Keratinocyte (primary cell): ENCODE measurements at regions not wholly inside any gene's neighbourhood (a gene's known extent, or its start where the extent isn't known, plus 50 kb on each side); places are given as distances from the start of the nearest gene placed in this dataset.

Experiments
- DNase-seq: peaks from one replicate; pipeline ENCODE4 v3.0.0-alpha.2; 2011; ENCODE audit warnings: low read depth, missing footprints, low spot score
- FAIRE-seq: peaks from 2 replicates; lab custom pipeline; 2011; peaks lifted over from hg19 to GRCh38; lab: Jason Lieb, UNC
- H2AFZ ChIP-seq: 2 replicates; pipeline ENCODE4 v1.6.0; 2012; ENCODE audit warnings: low read length, control low read depth, inconsistent platforms; ENCODE audit not compliant: control insufficient read depth
- H3K27ac ChIP-seq: 2 replicates; pipeline ENCODE4 v1.5.1; 2011; ENCODE audit warnings: low read length; ENCODE audit not compliant: control insufficient read depth, insufficient read depth
- H3K27me3 ChIP-seq: 3 replicates; pipeline ENCODE4 v1.6.0; 2011; ENCODE audit warnings: low read length; ENCODE audit not compliant: control insufficient read depth, insufficient read depth; ENCODE audit errors: extremely low read depth
- H3K36me3 ChIP-seq, 2 experiments: 2 replicates in 1 of 2; 3 replicates in 1 of 2; pipeline ENCODE4 v1.5.1; 2011; ENCODE audit warnings: low read length in 2 of 2, mild to moderate bottlenecking in 1 of 2; ENCODE audit not compliant: control insufficient read depth in 2 of 2, insufficient read depth in 2 of 2; ENCODE audit errors: extremely low read depth in 1 of 2
- H3K4me1 ChIP-seq: 3 replicates; pipeline ENCODE4 v1.5.1; 2011; ENCODE audit warnings: low read length; ENCODE audit not compliant: control insufficient read depth, insufficient read depth; ENCODE audit errors: extremely low read depth
- H3K4me2 ChIP-seq: 3 replicates; pipeline ENCODE4 v1.6.0; 2011; ENCODE audit warnings: low read depth, low read length; ENCODE audit not compliant: control insufficient read depth, insufficient read depth; ENCODE audit errors: extremely low read depth
- H3K4me3 ChIP-seq, 3 experiments: fragments of 200-600 bp in 1 of 3; sonication (generic) in 1 of 3; 2 replicates in 2 of 3; 3 replicates in 1 of 3; pipeline ENCODE4 v1.5.1; 2011 to 2016; ENCODE audit warnings: low read length in 3 of 3, mild to moderate bottlenecking in 3 of 3, control low read depth in 2 of 3, inconsistent platforms in 1 of 3, low read depth in 1 of 3, mixed read lengths in 1 of 3, mixed run types in 1 of 3, moderate library complexity in 1 of 3; ENCODE audit not compliant: control insufficient read depth in 2 of 3, insufficient read depth in 2 of 3; ENCODE audit errors: extremely low read depth in 1 of 3
- H3K79me2 ChIP-seq: 2 replicates; pipeline ENCODE4 v1.6.0; 2012; ENCODE audit warnings: low read length; ENCODE audit not compliant: control insufficient read depth, insufficient read depth
- H3K9ac ChIP-seq: 3 replicates; pipeline ENCODE4 v1.6.0; 2011; ENCODE audit warnings: low read length; ENCODE audit not compliant: control insufficient read depth, insufficient read depth; ENCODE audit errors: extremely low read depth
- H3K9me1 ChIP-seq: 3 replicates; pipeline ENCODE4 v1.6.0; 2011; ENCODE audit warnings: low read length; ENCODE audit not compliant: control insufficient read depth, insufficient read depth; ENCODE audit errors: extremely low read depth
- H3K9me3 ChIP-seq: 2 replicates; pipeline ENCODE4 v1.5.1; 2012; ENCODE audit warnings: low read depth, low read length; ENCODE audit not compliant: control insufficient read depth
- H4K20me1 ChIP-seq: 3 replicates; pipeline ENCODE4 v1.6.0; 2011; ENCODE audit warnings: low read length; ENCODE audit not compliant: control insufficient read depth, insufficient read depth; ENCODE audit errors: extremely low read depth
- EZH2 ChIP-seq: IDR thresholded peaks from one replicate; pipeline ENCODE4 v1.6.1; 2012; ENCODE audit warnings: inconsistent platforms, mild to moderate bottlenecking, low read length, moderate library complexity
- dilution Hi-C: fragments of 300-500 bp; cut with MboI; formaldehyde crosslinking; loops from one replicate; pipeline ENCODE4 v1.7.0; 2020; ENCODE audit warnings: low sequenced_read_pairs; ENCODE audit not compliant: extremely low pct_ligation_motif_present
- TF ChIP-seq, protein P1 (sequence below), 3 experiments: IDR thresholded peaks in 1 of 3; conservative IDR thresholded peaks in 1 of 3; optimal IDR thresholded peaks in 1 of 3; 2 replicates in 2 of 3; 3 replicates in 1 of 3; pipeline versions ENCODE3 to v1.5.1; 2011; ENCODE audit warnings: low read length in 3 of 3, mild to moderate bottlenecking in 3 of 3, moderate library complexity in 2 of 3, control low read depth in 1 of 3, inconsistent platforms in 1 of 3; ENCODE audit not compliant: insufficient read depth in 2 of 3; ENCODE audit errors: extremely low read depth in 1 of 3

DNA sequence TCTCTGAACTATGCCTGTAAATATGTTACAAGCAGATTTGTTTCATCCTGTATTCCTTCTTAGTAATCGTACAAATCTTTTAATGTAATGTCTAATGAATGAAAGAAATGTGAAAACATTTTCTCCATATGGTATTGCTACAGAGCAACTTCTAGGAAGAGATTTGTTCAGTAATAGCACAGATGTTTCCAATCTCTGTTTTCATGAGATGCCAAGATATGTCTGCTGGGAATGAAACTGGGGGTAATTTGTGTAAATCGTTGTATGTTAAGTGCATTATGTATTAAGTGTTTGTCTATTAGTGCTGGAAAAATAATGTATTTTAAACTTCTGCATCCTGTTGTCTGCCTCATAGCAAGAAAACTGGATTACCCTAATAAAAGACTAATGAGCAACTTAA is 722.2 kb upstream of the EYS start:
- Histone ChIP-seq H2AFZ (no peak overlapping the region), H3K4me1 (no peaks in the 10 kb centered on the region), H3K27ac (no peak overlapping the region), H3K9ac (no peak overlapping the region), H3K9me1 (no peaks in the 10 kb centered on the region), H3K4me3 (no peak overlapping the region), H3K27me3 (no peaks in the 10 kb centered on the region), H4K20me1 (no peaks in the 10 kb centered on the region), H3K79me2 (no peaks in the 10 kb centered on the region), H3K4me2 (no peak overlapping the region), H3K9me3 (no peaks in the 10 kb centered on the region), H3K36me3 (no peaks in the 10 kb centered on the region)
- dilution Hi-C loops = no loop called here
- DNase-seq (no peak), FAIRE-seq (no peak)
- TF ChIP-seq EZH2 = no peak
- TF ChIP-seq, protein P1, sequence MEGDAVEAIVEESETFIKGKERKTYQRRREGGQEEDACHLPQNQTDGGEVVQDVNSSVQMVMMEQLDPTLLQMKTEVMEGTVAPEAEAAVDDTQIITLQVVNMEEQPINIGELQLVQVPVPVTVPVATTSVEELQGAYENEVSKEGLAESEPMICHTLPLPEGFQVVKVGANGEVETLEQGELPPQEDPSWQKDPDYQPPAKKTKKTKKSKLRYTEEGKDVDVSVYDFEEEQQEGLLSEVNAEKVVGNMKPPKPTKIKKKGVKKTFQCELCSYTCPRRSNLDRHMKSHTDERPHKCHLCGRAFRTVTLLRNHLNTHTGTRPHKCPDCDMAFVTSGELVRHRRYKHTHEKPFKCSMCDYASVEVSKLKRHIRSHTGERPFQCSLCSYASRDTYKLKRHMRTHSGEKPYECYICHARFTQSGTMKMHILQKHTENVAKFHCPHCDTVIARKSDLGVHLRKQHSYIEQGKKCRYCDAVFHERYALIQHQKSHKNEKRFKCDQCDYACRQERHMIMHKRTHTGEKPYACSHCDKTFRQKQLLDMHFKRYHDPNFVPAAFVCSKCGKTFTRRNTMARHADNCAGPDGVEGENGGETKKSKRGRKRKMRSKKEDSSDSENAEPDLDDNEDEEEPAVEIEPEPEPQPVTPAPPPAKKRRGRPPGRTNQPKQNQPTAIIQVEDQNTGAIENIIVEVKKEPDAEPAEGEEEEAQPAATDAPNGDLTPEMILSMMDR (optimal IDR thresholded peaks at IDR 0.05 in 1 of 3, IDR thresholded peaks at IDR 0.05 in 1 of 3, conservative IDR thresholded peaks at IDR 0.05 in 1 of 3; ENCODE audit: extremely low read depth in 1 of 3, insufficient read depth in 2 of 3, low read length in 3 of 3) = no peak

DNA sequence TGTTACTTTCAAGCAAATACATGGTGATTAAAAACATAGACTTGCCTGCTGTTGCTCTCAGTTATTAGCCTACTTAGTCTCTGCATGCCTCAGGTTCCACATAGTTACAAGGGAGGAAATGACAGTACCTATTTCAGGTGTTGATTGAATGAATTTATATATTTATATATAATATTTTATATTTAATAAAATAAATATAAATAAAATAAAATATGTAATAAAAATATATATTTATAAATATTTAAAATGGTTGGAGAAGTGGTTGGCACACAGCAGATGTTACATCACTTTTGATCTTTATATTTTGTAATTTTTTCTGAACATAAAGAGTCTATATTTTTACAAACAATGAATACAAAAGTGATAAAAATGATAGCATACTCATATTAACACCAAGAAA is 716.0 kb upstream of the EYS start:
- H3K79me2 ChIP-seq = no peaks in the 10 kb centered on the region
- no peaks in the 10 kb centered on the region for H3K4me1 ChIP-seq
- no peaks in the 10 kb centered on the region for H3K9me3 ChIP-seq
- H3K27ac ChIP-seq = no peak overlapping the region
- dilution Hi-C loops = no loop called here
- no peak overlapping the region for H3K9ac ChIP-seq
- no peaks in the 10 kb centered on the region for H3K36me3 ChIP-seq
- TF ChIP-seq, protein P1 (optimal IDR thresholded peaks at IDR 0.05 in 1 of 3, IDR thresholded peaks at IDR 0.05 in 1 of 3, conservative IDR thresholded peaks at IDR 0.05 in 1 of 3; ENCODE audit: extremely low read depth in 1 of 3, insufficient read depth in 2 of 3, low read length in 3 of 3) = no peak
- TF ChIP-seq EZH2 = no peak
- no peak overlapping the region for H3K4me3 ChIP-seq
- FAIRE-seq = no peak
- no peak for DNase-seq
- no peaks in the 10 kb centered on the region for H3K9me1 ChIP-seq
- H3K27me3 ChIP-seq = no peaks in the 10 kb centered on the region
- no peaks in the 10 kb centered on the region for H4K20me1 ChIP-seq
- no peak overlapping the region for H3K4me2 ChIP-seq
- H2AFZ ChIP-seq = no peak overlapping the region
